SIG-M5 treated with dmso at 0.1 percent for 504 hours (cell line): ENCODE measurements at regions not wholly inside any gene's neighbourhood (a gene's known extent, or its start where the extent isn't known, plus 50 kb on each side); places are given as distances from the start of the nearest gene placed in this dataset.

Experiments used
- DNase-seq: peaks from one replicate; lab custom pipeline; 2025; ENCODE audit not compliant: unreplicated experiment; lab: John Stamatoyannopoulos, UW

GRCh38 chr3:66133050-66133757, 87.6 kb upstream of the SLC25A26 start:
- no peak for DNase-seq

- no peak for DNase-seq
These were observed 89.9 kb upstream of the MAGI1 start for GRCh38 chr3:66128623-66129022.

GRCh38 chr3:66121318-66121717, 82.6 kb upstream of the MAGI1 start:
- no peak for DNase-seq

- no peak for DNase-seq
These were observed 77.3 kb upstream of the MAGI1 start for GRCh38 chr3:66115858-66116654.

GRCh38 chr3:66113542-66113941, 74.8 kb upstream of the MAGI1 start:
- no peak for DNase-seq

GRCh38 chr3:66110840-66111239, 72.1 kb upstream of the MAGI1 start:
- DNase-seq: no peak

GRCh38 chr3:66107855-66108254, 69.1 kb upstream of the MAGI1 start:
- DNase-seq: no peak

- DNase-seq: no peak
These were observed 68.1 kb upstream of the MAGI1 start for GRCh38 chr3:66106788-66107187.

GRCh38 chr3:66104535-66104934, 65.8 kb upstream of the MAGI1 start:
- DNase-seq: no peak

- no peak for DNase-seq
These were observed 65.0 kb upstream of the MAGI1 start for GRCh38 chr3:66103729-66104128.

GRCh38 chr3:66101901-66102300, 63.2 kb upstream of the MAGI1 start:
- DNase-seq: no peak

GRCh38 chr3:66099541-66100065, 60.9 kb upstream of the MAGI1 start:
- no peak for DNase-seq

GRCh38 chr3:66098436-66098835, 59.7 kb upstream of the MAGI1 start:
- no peak for DNase-seq

- no peak for DNase-seq
These were observed 58.9 kb upstream of the MAGI1 start for GRCh38 chr3:66097647-66098046.

- DNase-seq: no peak
These were observed 56.7 kb upstream of the MAGI1 start for GRCh38 chr3:66095295-66096001.

- DNase-seq: no peak
These were observed 55.3 kb upstream of the MAGI1 start for GRCh38 chr3:66093981-66094380.

GRCh38 chr3:66092175-66092995, 53.7 kb upstream of the MAGI1 start:
- no peak for DNase-seq
